ENCODE measurements at regions not wholly inside any gene's neighbourhood (a gene's known extent, or its start where the extent isn't known, plus 50 kb on each side); places are given as distances from the start of the nearest gene placed in this dataset.

DNA sequence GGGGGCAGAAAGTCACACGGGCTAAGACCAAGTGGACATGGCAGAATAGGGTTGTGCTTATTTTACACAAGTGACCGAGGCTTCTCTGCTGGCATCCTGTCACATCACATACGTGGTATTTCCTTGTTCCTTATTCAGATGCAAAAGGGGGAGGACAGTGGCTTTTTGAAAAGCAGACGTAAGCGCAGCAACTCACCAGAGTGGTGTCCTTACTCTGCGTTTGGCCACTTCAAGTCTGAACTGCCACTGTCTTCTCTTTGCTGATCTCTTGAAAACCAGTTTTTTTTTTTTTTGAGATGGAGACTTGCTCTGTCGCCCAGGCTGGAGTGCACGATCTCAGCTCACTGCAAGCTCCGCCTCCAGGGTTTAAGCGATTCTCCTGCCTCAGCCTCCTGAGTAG is 113.2 kb downstream of the SOX2 start:
- Histone ChIP-seq H3K79me2 (ENCODE audit: insufficient read depth, low read length) (no peaks in the 10 kb centered on the region), H4K20me1 (ENCODE audit: insufficient read depth, low read length) (no peaks in the 10 kb centered on the region), H2AFZ (ENCODE audit: low read length) (0 out of 2 replicates have a peak overlapping the region, but pooled peaks have one; percentile 59), H3K27ac (ENCODE audit: low read depth, low read length, poor library complexity, severe bottlenecking) (peak overlapping the region; percentile 67), H3K4me1 (ENCODE audit: insufficient read depth, low read length, severe bottlenecking) (peaks cover 65% of the 10 kb centered on the region), H3K4me2 (ENCODE audit: low read length) (peak overlapping the region; percentile 24), H3K9me3 (ENCODE audit: low read length) (no peaks in the 10 kb centered on the region), H3K4me3 (ENCODE audit: low read depth, low read length, poor library complexity, severe bottlenecking) (peak overlapping the region; percentile 0), H3K9ac (ENCODE audit: low read length) (0 out of 2 replicates have a peak overlapping the region, but pooled peaks have one; percentile 16), H3K36me3 (ENCODE audit: insufficient read depth, low read length) (no peaks in the 10 kb centered on the region; the same call in 1 of the 2 replicates), H3K27me3 (ENCODE audit: insufficient read depth, low read length) (no peaks in the 10 kb centered on the region), H3K9me2 (ENCODE audit: low read depth, low read length) (no peaks in the 10 kb centered on the region), H3F3A (ENCODE audit: insufficient read depth, low read length) (peaks cover 5% of the 10 kb centered on the region)
- TF ChIP-seq EZH2 (IDR thresholded peaks at IDR 0.05; ENCODE audit: borderline replicate concordance, low read length), result no peak
- TF ChIP-seq CTCF (IDR thresholded peaks at IDR 0.05; ENCODE audit: low read length), result no peak

DNA sequence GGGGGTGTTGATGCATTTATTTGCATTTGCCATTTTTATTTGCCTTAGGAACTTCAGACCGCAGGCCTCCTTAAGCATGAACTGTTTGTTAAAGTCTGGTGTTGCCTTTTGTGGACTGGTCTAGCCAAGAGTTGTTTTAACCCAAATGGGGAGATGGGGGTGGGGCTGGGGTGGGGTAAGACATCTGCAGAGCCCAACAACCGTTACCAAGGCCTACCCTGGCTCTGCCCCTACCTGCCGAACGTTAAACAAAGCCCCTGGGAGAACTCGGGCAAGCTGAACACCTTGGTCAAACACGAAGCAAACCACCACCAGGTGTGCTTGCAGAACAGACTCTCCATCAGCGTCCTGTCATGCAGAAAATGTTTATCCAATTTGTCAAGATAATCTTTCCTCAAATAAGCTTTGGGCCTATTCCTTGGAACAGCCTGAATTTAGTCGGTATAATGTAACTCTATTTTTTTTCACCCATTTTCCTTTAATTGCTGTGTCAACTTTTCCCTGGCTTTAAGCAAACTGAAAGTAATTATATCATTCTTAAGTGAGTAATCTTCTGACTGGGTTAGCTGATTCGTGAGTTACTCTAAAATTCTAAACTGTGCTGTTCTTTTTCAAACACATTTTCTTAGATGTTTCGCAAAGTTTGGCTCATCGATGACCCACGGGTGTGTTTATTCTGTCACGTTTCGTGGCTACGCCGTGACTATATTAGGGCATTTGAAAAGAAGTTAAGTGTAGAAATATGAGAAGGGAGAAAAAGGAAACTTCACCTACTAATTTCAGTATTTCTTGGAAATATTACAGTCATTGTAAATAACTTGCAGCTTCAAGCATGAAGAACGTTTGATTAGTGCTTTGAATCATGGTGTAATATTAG is 127.6 kb downstream of the SOX2 start:
- Histone ChIP-seq H3K4me3 (ENCODE audit: low read depth, low read length, poor library complexity, severe bottlenecking) (peak overlapping the region; percentile 42), H3K9me2 (ENCODE audit: low read depth, low read length) (no peaks in the 10 kb centered on the region), H2AFZ (ENCODE audit: low read length) (no peak overlapping the region), H3K27ac (ENCODE audit: low read depth, low read length, poor library complexity, severe bottlenecking) (peak overlapping the region; percentile 98), H3K36me3 (ENCODE audit: insufficient read depth, low read length) (no peaks in the 10 kb centered on the region), H3K27me3 (ENCODE audit: insufficient read depth, low read length) (no peaks in the 10 kb centered on the region), H3K79me2 (ENCODE audit: insufficient read depth, low read length) (no peaks in the 10 kb centered on the region), H3K9ac (ENCODE audit: low read length) (peak overlapping the region; percentile 63), H4K20me1 (ENCODE audit: insufficient read depth, low read length) (no peaks in the 10 kb centered on the region), H3K9me3 (ENCODE audit: low read length) (no peaks in the 10 kb centered on the region), H3F3A (ENCODE audit: insufficient read depth, low read length) (peaks cover 30% of the 10 kb centered on the region), H3K4me1 (ENCODE audit: insufficient read depth, low read length, severe bottlenecking) (peaks cover 75% of the 10 kb centered on the region), H3K4me2 (ENCODE audit: low read length) (peak overlapping the region; percentile 64)
- no peak for TF ChIP-seq CTCF (IDR thresholded peaks at IDR 0.05; ENCODE audit: low read length)
- no peak for TF ChIP-seq EZH2 (IDR thresholded peaks at IDR 0.05; ENCODE audit: borderline replicate concordance, low read length)

DNA sequence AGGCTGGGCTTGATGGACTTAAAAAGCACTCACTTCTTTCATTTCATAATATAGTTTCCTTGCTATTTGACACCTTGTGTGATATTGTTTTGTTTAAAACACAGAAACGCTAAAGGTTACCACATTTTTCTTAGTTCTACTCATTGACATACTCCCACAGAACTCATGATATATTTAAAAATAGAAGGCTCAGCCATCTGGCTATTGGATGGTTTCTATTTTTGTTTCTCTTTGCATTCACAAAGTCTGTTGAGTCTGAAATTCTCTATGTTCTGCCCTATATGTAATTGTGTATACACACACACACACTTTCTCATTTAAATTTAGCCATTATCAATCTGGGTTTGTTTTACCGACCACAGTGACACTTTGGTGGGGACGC is 128.2 kb downstream of the SOX2 start:
- peaks cover 30% of the 10 kb centered on the region for H3F3A ChIP-seq (ENCODE audit: insufficient read depth, low read length)
- H3K9me2 ChIP-seq (ENCODE audit: low read depth, low read length), result no peaks in the 10 kb centered on the region
- H2AFZ ChIP-seq (ENCODE audit: low read length), result peak overlapping the region; percentile 10; the same call in 1 of the 2 replicates
- H3K9me3 ChIP-seq (ENCODE audit: low read length), result no peaks in the 10 kb centered on the region
- TF ChIP-seq CTCF (IDR thresholded peaks at IDR 0.05; ENCODE audit: low read length) (no peak), EZH2 (IDR thresholded peaks at IDR 0.05; ENCODE audit: borderline replicate concordance, low read length) (no peak)
- H3K4me2 ChIP-seq (ENCODE audit: low read length), result peak overlapping the region; percentile 64
- H3K27me3 ChIP-seq (ENCODE audit: insufficient read depth, low read length), result no peaks in the 10 kb centered on the region
- peak overlapping the region; percentile 98 for H3K27ac ChIP-seq (ENCODE audit: low read depth, low read length, poor library complexity, severe bottlenecking)
- H3K9ac ChIP-seq (ENCODE audit: low read length), result peak overlapping the region; percentile 63
- H3K79me2 ChIP-seq (ENCODE audit: insufficient read depth, low read length), result no peaks in the 10 kb centered on the region
- H3K4me3 ChIP-seq (ENCODE audit: low read depth, low read length, poor library complexity, severe bottlenecking), result peak overlapping the region; percentile 42
- peaks cover 75% of the 10 kb centered on the region for H3K4me1 ChIP-seq (ENCODE audit: insufficient read depth, low read length, severe bottlenecking)
- no peaks in the 10 kb centered on the region for H3K36me3 ChIP-seq (ENCODE audit: insufficient read depth, low read length)
- H4K20me1 ChIP-seq (ENCODE audit: insufficient read depth, low read length), result no peaks in the 10 kb centered on the region

All from OCI-LY1 (cell line).